HCT116 (cell line): ENCODE measurements at regions not wholly inside any gene's neighbourhood (a gene's known extent, or its start where the extent isn't known, plus 50 kb on each side); places are given as distances from the start of the nearest gene placed in this dataset.

Source experiments
- ATAC-seq: fragments of 200-7000 bp; cut with Tn5 transposase; 2 replicates; pipeline ENCODE4 v1.9.1; 2020; ENCODE audit warnings: mild to moderate bottlenecking, moderate library complexity
- BruUV-seq: library from RNA; stranded (reverse); fragments of 400-500 nt; replicated peaks from 2 replicates; lab custom pipeline; 2021; lab: Mats Ljungman, UMichigan
- CTCF ChIA-PET: fragments of 300-600 bp; sonication (Branson Sonifier 250); formaldehyde crosslinking; loops from one replicate; lab custom pipeline; 2021; ENCODE audit warnings: antibody characterized with exemption; lab: Charles Lee
- POLR2A ChIA-PET: fragments of 300-600, 350-600 bp; sonication (Branson Sonifier 250); formaldehyde crosslinking; loops from one replicate; lab custom pipeline; 2021; ENCODE audit warnings: antibody characterized with exemption; lab: Charles Lee
- RAD21 ChIA-PET, 2 experiments: fragments of 300-600 bp; sonication (Branson Sonifier 250); formaldehyde crosslinking; loops; one replicate each; lab custom pipeline; 2023; ENCODE audit warnings: low total read pairs in 2 of 2; ENCODE audit not compliant: uncharacterized antibody in 2 of 2, unreplicated experiment in 2 of 2, low non-redundant PET in 1 of 2; lab: Charles Lee
- DNase-seq: peaks from one replicate; pipeline ENCODE4 v3.0.0-alpha.2; 2010; ENCODE audit warnings: low read depth, low spot score
- H2AFZ ChIP-seq: fragments of 200-600 bp; shearing (Covaris generic), sonication (generic); 2 replicates; pipeline ENCODE4 v1.6.1; 2017; ENCODE audit warnings: low read depth, mixed run types, mixed read lengths, antibody characterized with exemption, low read length; ENCODE audit not compliant: poor library complexity, severe bottlenecking
- H3K27ac ChIP-seq: 2 replicates; pipeline ENCODE4 v1.5.1; 2012; ENCODE audit warnings: low read depth, low read length
- H3K27me3 ChIP-seq: fragments of 200-600 bp; sonication (generic); 2 replicates; pipeline ENCODE4 v1.6.1; 2016; ENCODE audit warnings: mixed run types, low read length, mixed read lengths; ENCODE audit not compliant: insufficient read depth
- H3K36me3 ChIP-seq, 2 experiments: fragments of 200-500 bp in 1 of 2; fragments of 200-600 bp in 1 of 2; sonication (Bioruptor generic) in 1 of 2; sonication (generic) in 1 of 2; 2 replicates each; pipeline versions ENCODE4 v1.5.1 to v1.6.1; 2014 to 2016; ENCODE audit warnings: low read length in 2 of 2, inconsistent platforms in 1 of 2, mixed read lengths in 1 of 2, mixed run types in 1 of 2; ENCODE audit not compliant: insufficient read depth in 2 of 2, control insufficient read depth in 1 of 2
- H3K4me1 ChIP-seq, 2 experiments: fragments of 200-600 bp in 1 of 2; sonication (generic) in 1 of 2; 2 replicates each; pipeline versions ENCODE4 v1.5.1 to v1.6.1; 2012 to 2017; ENCODE audit warnings: low read length in 2 of 2, inconsistent platforms in 1 of 2, mild to moderate bottlenecking in 1 of 2, mixed read lengths in 1 of 2, mixed run types in 1 of 2, moderate library complexity in 1 of 2; ENCODE audit not compliant: insufficient read depth in 2 of 2, control insufficient read depth in 1 of 2
- H3K4me2 ChIP-seq: fragments of 200-600 bp; sonication (generic); 2 replicates; pipeline ENCODE4 v1.6.1; 2017; ENCODE audit warnings: mixed run types, low read length, mixed read lengths
- H3K4me3 ChIP-seq, 2 experiments: fragments of 200-600 bp in 1 of 2; sonication (generic) in 1 of 2; replicated peaks in 1 of 2; 2 replicates each; pipeline ENCODE4 v1.5.1; 2011 to 2016; ENCODE audit warnings: low read length in 2 of 2, control low read depth in 1 of 2, low read depth in 1 of 2, mild to moderate bottlenecking in 1 of 2, mixed read lengths in 1 of 2, mixed run types in 1 of 2
- H3K79me2 ChIP-seq: fragments of 200-600 bp; sonication (generic); 2 replicates; pipeline ENCODE4 v1.6.1; 2017; ENCODE audit warnings: mild to moderate bottlenecking, mixed run types, low read length, moderate library complexity, mixed read lengths; ENCODE audit not compliant: insufficient read depth
- H3K9ac ChIP-seq: fragments of 200-600 bp; sonication (generic); 2 replicates; pipeline ENCODE4 v1.6.1; 2016; ENCODE audit warnings: low read length, mixed read lengths
- H3K9me2 ChIP-seq: fragments of 200-600 bp; sonication (generic), shearing (Covaris generic); 2 replicates; pipeline ENCODE4 v1.6.1; 2017; ENCODE audit warnings: mixed run types, mild to moderate bottlenecking, moderate library complexity; ENCODE audit not compliant: insufficient read depth
- H3K9me3 ChIP-seq, 2 experiments: fragments of 200-500 bp in 1 of 2; fragments of 200-600 bp in 1 of 2; sonication (Bioruptor generic) in 1 of 2; sonication (generic) in 1 of 2; 2 replicates each; pipeline ENCODE4 v1.6.1; 2014 to 2017; ENCODE audit warnings: low read length in 2 of 2, mixed read lengths in 2 of 2, inconsistent platforms in 1 of 2, low read depth in 1 of 2, mild to moderate bottlenecking in 1 of 2, mixed run types in 1 of 2, moderate library complexity in 1 of 2; ENCODE audit not compliant: control insufficient read depth in 1 of 2, insufficient read depth in 1 of 2
- H4K20me1 ChIP-seq: fragments of 200-600 bp; sonication (generic), shearing (Covaris generic); 2 replicates; pipeline ENCODE4 v1.6.1; 2017; ENCODE audit warnings: mixed run types, mild to moderate bottlenecking, moderate library complexity; ENCODE audit not compliant: insufficient read depth
- RAD21 ChIP-seq: IDR thresholded peaks from 2 replicates; pipeline ENCODE4 v1.6.1; 2012; ENCODE audit warnings: low read depth, mild to moderate bottlenecking
- intact Hi-C: fragments of 100-400 bp; cut with micrococcal nuclease; formaldehyde crosslinking; loops from 2 replicates; pipeline ENCODE4 v1.10.0; 2022
- TF ChIP-seq, protein P1 (sequence below): IDR thresholded peaks from 2 replicates; pipeline ENCODE4 v1.6.1; 2012; ENCODE audit warnings: low read depth
- TF ChIP-seq, protein P2 (sequence below), 3 experiments: fragments of 200-600 bp in 1 of 3; sonication (generic) in 1 of 3; IDR thresholded peaks in 2 of 3; conservative IDR thresholded peaks in 1 of 3; 2 replicates each; pipeline ENCODE4 v1.5.1; 2012 to 2017; ENCODE audit warnings: low read depth in 2 of 3, low read length in 2 of 3, antibody characterized with exemption in 1 of 3, borderline replicate concordance in 1 of 3, control low read depth in 1 of 3, mild to moderate bottlenecking in 1 of 3, mixed read lengths in 1 of 3, mixed run types in 1 of 3, moderate library complexity in 1 of 3; ENCODE audit not compliant: insufficient read depth in 1 of 3

DNA sequence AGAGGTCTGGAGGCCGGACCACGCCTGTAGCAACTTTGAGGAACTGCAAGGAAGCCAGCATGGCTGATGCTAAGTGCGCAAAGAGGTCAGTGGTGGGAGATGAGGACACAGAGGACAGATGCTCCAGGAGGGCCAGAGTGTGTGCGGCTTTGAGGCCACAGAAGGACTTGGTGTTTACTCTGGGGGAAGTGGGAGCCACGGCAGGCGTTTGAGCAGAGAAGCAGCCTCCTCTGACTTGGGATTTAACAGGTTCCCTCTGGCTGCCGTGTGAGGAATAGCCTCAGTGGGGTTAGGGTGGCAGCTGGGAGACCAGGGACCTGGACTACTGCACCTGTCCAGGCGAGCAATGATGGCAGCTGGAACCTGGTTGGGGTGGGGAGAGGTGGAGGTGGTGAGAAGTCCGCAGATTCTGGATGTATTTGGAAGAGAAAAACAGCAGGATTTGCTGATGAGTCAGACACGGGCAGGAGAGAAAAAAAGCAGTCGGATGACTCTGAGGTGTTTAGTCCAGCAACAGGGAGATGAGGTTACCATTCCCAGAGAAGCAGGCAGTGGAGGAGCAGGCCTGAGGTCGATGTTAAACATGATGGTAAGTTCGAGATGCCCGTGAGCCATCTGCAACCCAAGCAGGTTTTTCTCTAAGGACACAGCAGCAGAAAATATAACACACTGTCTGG is 143.5 kb downstream of the SCARB1 start:
- Histone ChIP-seq H3K27me3 (no peaks in the 10 kb centered on the region), H3K9me3 (no peaks in the 10 kb centered on the region), H3K27ac (no peak overlapping the region), H3K9ac (no peak overlapping the region), H3K79me2 (no peaks in the 10 kb centered on the region)
- intact Hi-C loops, result no loop called here
- no TSS peak for BruUV-seq
- POLR2A ChIA-PET, result no interaction called here
- RAD21 ChIA-PET, result no interaction called here
- TF ChIP-seq, protein P1, sequence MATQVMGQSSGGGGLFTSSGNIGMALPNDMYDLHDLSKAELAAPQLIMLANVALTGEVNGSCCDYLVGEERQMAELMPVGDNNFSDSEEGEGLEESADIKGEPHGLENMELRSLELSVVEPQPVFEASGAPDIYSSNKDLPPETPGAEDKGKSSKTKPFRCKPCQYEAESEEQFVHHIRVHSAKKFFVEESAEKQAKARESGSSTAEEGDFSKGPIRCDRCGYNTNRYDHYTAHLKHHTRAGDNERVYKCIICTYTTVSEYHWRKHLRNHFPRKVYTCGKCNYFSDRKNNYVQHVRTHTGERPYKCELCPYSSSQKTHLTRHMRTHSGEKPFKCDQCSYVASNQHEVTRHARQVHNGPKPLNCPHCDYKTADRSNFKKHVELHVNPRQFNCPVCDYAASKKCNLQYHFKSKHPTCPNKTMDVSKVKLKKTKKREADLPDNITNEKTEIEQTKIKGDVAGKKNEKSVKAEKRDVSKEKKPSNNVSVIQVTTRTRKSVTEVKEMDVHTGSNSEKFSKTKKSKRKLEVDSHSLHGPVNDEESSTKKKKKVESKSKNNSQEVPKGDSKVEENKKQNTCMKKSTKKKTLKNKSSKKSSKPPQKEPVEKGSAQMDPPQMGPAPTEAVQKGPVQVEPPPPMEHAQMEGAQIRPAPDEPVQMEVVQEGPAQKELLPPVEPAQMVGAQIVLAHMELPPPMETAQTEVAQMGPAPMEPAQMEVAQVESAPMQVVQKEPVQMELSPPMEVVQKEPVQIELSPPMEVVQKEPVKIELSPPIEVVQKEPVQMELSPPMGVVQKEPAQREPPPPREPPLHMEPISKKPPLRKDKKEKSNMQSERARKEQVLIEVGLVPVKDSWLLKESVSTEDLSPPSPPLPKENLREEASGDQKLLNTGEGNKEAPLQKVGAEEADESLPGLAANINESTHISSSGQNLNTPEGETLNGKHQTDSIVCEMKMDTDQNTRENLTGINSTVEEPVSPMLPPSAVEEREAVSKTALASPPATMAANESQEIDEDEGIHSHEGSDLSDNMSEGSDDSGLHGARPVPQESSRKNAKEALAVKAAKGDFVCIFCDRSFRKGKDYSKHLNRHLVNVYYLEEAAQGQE, result no peak
- TF ChIP-seq RAD21, result peak; percentile 55
- TF ChIP-seq, protein P2, sequence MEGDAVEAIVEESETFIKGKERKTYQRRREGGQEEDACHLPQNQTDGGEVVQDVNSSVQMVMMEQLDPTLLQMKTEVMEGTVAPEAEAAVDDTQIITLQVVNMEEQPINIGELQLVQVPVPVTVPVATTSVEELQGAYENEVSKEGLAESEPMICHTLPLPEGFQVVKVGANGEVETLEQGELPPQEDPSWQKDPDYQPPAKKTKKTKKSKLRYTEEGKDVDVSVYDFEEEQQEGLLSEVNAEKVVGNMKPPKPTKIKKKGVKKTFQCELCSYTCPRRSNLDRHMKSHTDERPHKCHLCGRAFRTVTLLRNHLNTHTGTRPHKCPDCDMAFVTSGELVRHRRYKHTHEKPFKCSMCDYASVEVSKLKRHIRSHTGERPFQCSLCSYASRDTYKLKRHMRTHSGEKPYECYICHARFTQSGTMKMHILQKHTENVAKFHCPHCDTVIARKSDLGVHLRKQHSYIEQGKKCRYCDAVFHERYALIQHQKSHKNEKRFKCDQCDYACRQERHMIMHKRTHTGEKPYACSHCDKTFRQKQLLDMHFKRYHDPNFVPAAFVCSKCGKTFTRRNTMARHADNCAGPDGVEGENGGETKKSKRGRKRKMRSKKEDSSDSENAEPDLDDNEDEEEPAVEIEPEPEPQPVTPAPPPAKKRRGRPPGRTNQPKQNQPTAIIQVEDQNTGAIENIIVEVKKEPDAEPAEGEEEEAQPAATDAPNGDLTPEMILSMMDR (IDR thresholded peaks at IDR 0.05 in 2 of 3, conservative IDR thresholded peaks at IDR 0.05 in 1 of 3; ENCODE audit: borderline replicate concordance in 1 of 3, insufficient read depth in 1 of 3, low read depth in 2 of 3, low read length in 2 of 3), result peak; percentile 23 to 54 (median 48); a peak in 4 of 6 replicates
- TF ChIP-seq, all 23 proteins: peak for 2
- no peaks in the 10 kb centered on the region for H4K20me1 ChIP-seq
- H3K4me3 ChIP-seq, result no peak overlapping the region
- H3K4me1 ChIP-seq, result peaks cover 6 to 16% of the 10 kb centered on the region in 2 experiments; a peak in 3 of 4 replicates
- no peaks in the 10 kb centered on the region for H3K9me2 ChIP-seq
- ATAC-seq (peak; percentile 64), DNase-seq (no peak)
- CTCF ChIA-PET, result interaction anchor here (0.9 kb wide), 1 partner anchor 9 kb away, joined by 3 read pairs; no protein-coding TSS in a partner anchor
- H2AFZ ChIP-seq, result no peak overlapping the region
- H3K36me3 ChIP-seq, result no peaks in the 10 kb centered on the region
- 0 out of 2 replicates have a peak overlapping the region, but pooled peaks have one; percentile 17 for H3K4me2 ChIP-seq
